Hepatocyte (in vitro differentiated cells): ENCODE measurements at regions not wholly inside any gene's neighbourhood (a gene's known extent, or its start where the extent isn't known, plus 50 kb on each side); places are given as distances from the start of the nearest gene placed in this dataset.

ENCODE experiments used
- EZH2 ChIP-seq: fragments of 200-600 bp; sonication (generic); IDR thresholded peaks from 2 replicates; pipeline ENCODE4 v1.6.1; 2016; ENCODE audit warnings: antibody characterized with exemption, mild to moderate bottlenecking, borderline replicate concordance
- EZH2phosphoT487 ChIP-seq: fragments of 200-600 bp; sonication (generic); IDR thresholded peaks from one replicate; pipeline ENCODE4 v1.6.1; 2018; ENCODE audit warnings: antibody characterized with exemption, mild to moderate bottlenecking, low read depth, moderate library complexity; ENCODE audit not compliant: unreplicated experiment, severe bottlenecking
- TF ChIP-seq, protein P1 (sequence below): fragments of 200-600 bp; sonication (generic); IDR thresholded peaks from 2 replicates; pipeline ENCODE4 v1.5.1; 2016; ENCODE audit warnings: antibody characterized with exemption, mild to moderate bottlenecking; ENCODE audit not compliant: poor library complexity

DNA sequence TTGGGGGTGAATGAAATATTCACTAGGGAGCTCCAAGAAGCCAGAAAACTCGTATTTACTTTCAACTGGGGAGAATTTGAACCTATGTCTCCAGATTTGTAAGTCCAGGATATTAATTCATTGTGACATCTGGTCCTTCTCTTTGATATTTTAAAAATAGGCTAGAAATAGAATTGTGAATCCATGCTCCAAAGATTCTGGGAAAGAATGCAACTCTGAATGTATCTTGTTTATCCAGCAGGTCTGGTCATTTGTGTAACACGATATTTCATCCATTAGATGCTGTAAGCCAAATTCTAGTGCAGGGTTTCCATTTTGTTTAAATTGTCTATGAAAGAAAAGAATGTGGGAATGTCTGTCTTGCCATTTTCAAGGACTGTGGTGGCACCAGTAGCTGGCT lies 334.7 kb downstream of the BMP4 start:
- TF ChIP-seq, protein P1, sequence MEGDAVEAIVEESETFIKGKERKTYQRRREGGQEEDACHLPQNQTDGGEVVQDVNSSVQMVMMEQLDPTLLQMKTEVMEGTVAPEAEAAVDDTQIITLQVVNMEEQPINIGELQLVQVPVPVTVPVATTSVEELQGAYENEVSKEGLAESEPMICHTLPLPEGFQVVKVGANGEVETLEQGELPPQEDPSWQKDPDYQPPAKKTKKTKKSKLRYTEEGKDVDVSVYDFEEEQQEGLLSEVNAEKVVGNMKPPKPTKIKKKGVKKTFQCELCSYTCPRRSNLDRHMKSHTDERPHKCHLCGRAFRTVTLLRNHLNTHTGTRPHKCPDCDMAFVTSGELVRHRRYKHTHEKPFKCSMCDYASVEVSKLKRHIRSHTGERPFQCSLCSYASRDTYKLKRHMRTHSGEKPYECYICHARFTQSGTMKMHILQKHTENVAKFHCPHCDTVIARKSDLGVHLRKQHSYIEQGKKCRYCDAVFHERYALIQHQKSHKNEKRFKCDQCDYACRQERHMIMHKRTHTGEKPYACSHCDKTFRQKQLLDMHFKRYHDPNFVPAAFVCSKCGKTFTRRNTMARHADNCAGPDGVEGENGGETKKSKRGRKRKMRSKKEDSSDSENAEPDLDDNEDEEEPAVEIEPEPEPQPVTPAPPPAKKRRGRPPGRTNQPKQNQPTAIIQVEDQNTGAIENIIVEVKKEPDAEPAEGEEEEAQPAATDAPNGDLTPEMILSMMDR = no peak
- no peak for TF ChIP-seq EZH2phosphoT487
- TF ChIP-seq EZH2 = no peak
